ENCODE measurements at regions not wholly inside any gene's neighbourhood (a gene's known extent, or its start where the extent isn't known, plus 50 kb on each side); places are given as distances from the start of the nearest gene placed in this dataset.
"Not testable (repeated sequence)": the region's sequence is repeated elsewhere in the genome, so short reads cannot be mapped to it uniquely, and the experiment has no call there.

DNA sequence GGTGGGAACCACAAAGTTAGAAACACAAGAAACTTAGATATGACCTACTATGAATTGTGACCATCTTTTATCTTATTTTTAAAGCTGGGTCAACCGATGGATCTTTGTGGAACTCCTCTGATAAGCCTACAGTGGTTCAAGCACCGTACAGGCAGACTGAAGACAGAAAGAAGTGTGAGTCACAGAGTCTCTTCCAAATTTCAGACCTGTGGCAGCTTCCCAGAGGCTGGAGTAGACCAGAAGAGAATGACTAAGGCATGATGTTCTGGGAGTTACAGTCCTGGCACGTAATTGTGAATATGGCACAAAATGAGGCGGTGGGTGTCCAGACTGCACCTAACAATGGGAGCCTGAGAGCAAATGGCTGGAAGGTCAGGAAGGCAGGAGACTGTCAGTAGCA, 70.0 kb downstream of the LMO4 start:
- DNase-seq: no peak

DNA sequence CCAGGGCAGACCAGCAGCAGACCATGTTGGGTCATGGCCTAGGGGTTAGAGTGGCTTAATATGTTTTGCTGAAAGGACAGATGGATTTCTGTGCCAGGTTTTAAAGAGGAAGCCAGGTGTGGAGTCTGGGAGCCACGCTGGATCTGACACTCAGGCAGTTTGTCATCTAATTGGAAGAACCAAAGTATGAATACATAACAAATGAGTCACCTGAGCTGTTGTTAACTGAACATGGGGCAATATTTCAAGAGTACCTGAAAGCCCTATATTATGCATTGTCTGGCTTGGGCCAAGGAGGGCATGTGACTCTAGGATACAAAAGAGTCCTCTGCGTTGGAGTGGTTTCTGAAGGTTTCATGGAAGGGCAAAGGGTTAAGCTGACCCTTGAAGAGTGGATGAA, 70.6 kb downstream of the LMO4 start:
- no peak for DNase-seq

DNA sequence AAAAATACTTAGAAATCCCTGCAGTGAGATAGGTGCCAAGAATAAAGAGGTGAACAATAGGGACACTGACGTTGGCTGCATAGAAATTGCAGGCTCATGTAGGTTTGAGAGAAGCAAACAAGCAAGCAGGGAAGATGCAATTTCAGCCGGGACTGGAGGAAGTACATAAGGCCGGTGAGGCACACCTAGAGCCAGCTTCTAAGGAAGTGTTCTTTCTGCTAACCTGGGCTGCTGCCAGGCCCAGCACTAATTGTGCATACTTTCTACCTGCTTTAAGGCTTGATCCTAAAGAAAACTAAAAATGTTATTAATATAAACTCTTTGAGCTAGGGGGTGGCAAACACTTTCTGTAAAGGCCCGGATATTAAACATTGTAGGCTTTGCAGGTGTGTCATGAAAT, 71.0 kb downstream of the LMO4 start:
- no peak for DNase-seq

DNA sequence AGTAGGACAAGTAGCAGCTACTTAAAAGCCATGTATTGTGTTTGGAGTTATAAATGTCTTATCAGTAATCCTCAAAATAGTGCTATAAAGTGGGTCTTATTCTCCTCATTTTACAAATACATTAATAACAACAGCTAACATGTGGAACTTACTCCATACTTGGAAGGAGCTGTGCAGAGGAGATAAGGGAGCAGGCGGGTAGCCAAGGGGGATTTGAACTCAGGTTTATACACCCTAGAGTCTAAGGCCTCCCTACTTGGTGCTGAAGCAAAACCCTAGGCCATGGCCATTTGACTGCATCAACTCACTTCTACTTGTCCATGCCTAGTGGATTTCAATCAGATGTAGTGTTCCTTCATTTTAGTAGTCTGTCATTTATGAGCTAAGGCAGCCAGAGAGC, 72.1 kb downstream of the LMO4 start:
- no peak for DNase-seq

DNA sequence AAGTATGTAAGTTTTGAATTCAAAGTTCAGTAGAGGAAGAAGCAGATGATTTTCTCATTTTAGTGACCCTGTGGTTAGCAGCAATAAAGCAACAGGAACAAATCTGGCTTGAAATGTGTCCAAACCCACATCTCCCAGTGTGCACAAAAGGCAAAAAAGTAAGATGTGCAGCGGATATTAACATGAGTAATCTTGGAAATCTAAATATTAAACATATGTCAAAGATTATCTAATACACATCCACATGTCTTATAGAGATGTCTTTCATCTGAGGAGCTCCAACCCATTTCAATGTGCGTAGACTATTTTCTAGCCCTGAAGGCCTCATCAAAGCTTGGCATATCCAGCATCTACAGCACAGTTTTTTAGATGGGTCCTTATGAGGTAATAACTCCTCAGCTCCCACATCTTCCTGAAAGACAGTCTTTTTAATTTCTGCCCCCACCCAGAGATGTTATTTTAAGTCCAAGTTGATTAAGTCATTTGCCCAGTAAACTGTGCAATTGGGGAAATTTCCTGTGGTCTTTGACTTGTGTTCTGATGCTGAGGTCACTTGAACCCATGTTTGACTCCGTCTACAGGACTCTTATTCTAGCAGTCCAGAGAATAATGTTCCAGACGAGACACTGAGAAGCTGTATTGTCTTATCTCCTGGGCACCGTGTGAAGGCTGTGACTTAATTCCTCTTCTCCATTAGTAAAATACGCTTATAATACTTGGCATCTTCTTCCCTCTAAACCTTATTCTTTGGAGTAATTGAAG, 73.7 kb downstream of the LMO4 start:
- DNase-seq: no peak

DNA sequence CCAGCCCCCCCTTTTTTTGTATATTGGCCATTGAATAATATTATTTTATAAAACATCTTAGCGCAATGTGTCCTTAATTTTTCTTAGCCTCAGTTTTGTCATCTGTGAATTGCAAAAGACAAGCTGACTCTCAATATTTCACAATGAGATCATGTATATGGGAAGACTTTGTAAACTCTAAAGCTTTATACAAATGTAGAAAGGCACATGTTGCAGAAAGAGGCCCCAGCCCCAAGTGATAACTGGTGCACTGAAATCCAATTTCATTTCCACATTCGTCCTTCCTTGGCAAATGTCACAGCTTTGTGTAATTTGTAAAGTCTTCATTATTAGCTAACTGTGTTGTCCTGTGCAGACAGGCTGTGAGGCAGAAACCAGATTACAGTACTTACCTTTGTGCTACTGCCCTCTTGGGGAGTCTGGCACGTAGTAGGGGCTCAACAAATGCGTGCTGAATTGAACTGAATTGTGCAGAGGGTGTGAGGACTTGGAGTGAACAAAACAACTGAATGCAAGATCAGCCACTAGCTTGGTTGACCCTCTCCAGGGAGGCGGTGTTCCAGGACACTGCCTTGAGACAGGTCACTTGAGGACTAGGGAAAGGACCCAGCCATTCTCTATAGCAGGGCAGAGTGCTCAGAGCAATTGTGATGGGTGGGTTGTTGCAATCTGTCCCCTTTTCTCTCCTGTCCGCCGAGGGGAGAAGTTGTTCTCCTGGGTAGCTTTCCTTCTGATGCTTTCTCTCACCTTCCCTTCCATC, 74.6 kb downstream of the LMO4 start:
- no peak for DNase-seq

DNA sequence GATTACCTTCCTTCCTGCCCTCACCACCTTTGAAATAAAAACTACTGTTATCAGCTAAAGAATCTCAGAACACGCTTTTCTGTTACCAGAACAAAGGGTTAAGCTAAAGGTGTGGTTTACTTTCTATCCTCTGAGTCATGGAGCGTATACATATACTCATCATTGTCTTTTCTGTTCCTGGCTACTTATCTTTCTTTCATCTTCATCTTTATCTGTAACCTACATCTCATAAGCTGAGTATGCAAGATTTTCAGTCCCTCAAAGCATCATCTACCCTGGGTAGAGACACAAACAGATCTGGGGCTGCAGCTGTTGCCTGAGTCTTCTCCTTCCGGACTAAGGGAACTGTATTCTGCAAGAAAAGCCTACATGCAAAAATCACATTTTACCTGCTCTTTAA, 75.6 kb downstream of the LMO4 start:
- no peak for DNase-seq

DNA sequence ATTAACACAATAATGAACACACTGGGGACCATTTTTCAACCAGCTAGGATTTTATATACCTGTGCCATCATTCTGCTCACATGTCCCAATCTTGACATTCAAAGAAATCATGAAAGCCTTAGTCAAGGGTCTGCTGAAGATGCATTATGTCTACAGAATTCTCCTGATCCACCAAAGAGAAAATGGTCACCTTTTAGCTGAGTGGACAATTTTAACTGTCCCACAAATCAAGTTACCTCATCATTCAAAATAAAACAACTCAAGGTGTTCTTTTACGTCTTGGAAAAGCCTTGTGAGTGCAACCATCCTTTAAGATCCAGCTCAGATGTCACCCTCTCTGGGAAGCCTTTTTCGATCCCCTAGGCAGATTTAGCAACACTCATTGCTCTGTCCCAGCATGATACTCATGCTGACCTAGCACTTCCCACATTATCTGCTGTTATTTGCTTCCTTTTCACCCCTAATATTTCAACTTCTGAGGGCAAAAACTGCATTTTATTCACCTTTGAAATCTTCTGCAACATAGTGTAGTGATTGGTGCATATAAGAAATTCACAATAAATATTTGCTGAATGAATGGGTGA, 80.1 kb downstream of the LMO4 start:
- DNase-seq: no peak

DNA sequence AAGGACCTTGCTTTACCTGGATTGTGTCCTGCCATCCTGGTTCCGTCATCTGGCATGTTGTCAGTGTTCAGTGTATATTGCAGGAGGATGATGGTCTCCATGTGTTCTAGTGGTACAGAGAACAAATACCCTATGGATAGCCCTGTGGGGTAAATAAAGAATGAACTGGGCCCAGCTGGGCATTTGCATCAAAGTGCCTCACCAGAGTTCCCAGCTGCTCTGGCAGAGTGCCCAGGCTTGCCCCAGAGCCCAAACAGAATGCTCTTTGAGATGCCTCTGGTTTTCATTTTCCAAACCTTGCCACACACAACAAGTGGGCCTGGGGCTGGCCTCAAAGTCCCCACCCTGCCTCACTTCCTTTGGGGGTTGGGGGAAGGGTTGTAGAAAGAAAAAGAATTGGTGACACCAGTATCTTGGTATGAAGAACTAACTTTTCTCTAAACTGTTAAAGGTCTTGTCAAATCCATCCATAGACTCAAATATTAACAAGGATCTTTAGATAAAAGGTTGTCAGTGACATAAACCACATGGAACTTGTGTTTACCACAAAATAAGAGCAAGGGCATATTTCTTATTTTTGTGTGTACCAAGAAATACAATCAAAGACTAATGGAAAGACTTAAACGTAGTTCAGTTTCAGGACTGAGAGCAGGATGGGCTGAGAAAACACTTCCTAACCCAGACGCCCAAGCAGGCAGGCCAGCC, 82.2 kb downstream of the LMO4 start:
- DNase-seq: no peak

DNA sequence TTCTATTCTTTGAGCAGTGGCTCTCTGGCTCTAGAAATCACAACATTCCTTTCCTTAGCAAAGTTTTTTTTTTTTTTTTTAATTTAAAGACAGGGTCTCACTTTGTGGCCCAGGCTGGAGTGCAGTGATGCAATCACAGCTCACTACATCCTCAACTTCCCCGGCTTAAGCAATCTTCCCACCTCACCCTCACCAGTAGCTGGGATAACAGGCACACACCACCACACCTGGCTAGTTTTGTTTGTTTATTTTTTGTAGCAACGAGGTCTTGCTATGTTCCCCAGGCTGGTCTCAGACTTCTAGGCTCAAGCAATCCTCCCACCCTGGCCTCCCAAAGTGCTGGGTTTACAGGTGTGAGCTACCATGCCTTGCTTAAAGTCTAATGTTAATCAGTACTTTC, 85.2 kb downstream of the LMO4 start:
- not testable (repeated sequence) for DNase-seq

DNA sequence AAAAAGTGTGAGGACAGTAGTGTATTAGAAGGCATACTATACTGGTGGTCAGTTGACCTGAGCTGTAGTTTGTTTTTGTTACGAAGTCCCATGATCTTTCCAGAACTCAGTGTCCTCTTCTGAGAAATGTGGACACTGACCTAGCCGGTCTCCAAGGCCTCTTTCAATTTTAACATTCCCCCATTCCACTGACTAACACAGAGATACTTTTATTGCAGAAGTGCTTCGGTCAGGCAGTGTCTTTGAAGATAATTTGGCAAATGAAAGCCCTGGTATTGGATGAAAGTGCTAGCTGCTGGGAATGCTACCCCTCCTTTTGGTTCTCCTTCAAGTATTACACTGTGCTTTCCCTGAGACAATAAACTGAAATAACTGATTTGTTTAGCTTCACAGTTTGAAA, 89.4 kb downstream of the LMO4 start:
- DNase-seq: no peak

DNA sequence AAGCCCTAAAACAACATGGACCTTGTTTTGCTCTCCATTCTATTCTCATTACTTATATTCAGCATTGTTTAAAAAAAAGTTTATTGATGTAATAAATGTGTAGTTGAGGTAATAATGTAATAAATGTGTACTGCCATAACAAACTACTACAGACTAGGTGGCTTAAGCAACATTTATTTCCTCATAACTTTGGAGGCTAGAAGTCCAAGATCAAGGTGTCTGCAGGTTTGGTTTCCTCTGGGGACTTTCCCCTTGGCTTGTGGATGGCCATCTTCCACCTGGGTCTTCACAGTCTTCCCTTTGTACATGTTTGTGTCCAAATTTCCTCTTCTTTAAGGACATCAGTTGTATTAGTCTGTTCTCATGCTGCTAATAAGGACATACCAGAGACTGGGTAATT, 93.1 kb downstream of the LMO4 start:
- DNase-seq: no peak

DNA sequence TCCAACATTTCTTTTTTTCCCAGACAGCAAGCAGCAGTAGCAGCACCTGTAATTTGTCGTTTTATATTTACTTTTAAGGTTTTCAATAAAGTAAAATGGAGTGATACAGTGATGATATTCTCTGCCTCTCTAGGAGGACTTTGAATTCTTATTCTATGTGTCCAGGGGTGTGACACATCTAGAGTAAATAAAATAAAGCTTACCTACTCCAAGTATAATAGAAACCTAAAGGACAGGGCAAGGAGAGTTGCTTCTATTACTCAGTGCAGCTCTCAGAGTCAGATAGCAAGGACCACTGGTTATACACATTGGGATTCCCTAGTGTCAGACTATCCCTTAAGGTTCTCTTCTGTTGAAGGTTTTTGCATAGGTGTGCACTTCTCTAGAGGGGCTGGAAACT, 95.9 kb downstream of the LMO4 start:
- DNase-seq: no peak

DNA sequence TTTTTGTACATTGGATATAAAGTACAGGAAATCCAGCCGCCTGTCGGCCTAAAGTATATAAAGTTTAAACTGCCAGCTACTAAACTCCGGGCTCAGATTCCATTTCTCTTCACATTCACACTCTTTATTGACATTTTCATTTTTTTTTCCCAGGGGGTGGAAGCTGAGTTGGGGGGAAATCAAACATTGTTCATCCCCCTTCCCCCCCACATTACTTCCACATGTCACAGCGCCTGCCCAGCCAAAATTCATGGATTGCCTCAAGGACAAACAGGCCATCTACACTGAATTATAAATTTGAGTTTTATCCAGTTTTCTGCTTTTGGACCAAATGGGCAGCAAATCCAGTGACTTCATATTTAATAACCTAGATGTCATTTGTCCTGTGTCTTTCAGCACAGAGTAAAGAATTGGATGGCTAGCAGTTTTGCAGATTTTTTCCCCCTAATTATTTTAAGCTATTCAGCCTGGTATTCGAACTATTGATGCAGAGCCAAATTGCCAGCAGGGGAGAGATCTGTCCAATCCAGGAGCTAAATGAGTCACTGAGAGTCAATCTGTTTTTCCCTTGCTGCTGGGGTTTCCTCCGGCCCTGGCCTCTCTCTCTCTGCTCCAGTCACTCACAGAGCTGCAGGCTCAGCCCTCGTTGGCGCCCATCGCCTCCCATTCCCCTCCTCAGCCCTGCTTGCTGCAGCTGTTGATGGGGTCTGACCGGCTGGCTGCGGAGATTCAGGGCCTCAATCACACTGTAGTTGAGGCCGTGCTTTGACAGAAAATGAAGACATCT, 98.0 kb downstream of the LMO4 start:
- DNase-seq: no peak

DNA sequence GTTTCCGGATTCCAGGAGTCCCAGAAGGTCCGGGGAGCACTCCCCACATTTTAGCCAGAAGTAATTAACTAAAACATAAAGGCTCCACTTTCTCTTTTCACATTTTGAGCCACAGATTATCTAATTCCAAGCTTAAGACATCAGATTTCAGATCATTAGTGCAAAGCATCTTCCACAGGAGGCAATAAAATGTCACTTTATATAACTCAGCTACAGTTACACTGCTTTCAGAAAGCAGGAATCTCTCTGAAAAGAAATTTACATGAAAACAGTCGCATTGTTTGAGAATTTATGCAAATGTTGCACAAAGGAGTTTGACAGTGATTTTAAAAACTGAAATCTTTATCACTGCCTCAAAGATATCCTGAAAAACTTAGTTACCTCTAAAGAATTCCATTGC, 99.7 kb downstream of the LMO4 start:
- no peak for DNase-seq

DNA sequence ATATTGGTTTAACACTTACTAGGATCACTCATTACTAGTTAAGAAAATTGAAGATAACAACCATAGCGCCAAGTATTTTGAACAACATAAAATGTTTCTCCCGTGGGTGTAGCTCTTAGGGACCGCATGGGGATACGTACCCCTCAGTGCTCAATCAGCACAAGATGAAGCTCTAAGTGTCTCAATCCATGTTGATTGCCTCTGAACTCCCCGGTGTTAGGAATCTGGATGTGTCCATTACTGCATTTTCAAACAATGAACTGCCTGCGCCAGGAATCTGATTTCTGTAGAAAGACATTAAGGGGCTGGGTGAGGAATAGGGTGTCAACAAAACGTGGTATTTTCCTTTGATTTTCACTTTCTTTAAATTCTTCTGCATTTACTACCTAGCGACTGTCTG, 100.2 kb downstream of the LMO4 start:
- no peak for DNase-seq

DNA sequence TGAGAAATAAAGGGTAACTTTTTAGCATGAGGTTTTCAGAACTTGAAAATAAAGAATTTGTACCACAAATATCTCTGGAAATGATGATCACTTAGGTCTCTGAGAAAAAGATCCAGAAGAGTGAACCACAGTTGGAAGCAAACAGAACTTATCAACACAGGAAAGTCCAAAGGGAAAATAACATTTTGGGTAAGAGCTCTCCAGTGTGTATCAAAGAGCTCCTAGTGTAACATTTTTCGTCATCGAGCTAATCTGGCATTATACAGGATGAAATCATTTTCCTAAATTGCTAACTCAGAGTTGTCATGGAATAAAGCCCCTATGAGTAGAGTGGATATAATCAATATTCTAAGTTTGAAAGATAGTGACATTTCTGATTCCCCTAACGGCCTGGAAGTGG, 104.0 kb downstream of the LMO4 start:
- DNase-seq: no peak

DNA sequence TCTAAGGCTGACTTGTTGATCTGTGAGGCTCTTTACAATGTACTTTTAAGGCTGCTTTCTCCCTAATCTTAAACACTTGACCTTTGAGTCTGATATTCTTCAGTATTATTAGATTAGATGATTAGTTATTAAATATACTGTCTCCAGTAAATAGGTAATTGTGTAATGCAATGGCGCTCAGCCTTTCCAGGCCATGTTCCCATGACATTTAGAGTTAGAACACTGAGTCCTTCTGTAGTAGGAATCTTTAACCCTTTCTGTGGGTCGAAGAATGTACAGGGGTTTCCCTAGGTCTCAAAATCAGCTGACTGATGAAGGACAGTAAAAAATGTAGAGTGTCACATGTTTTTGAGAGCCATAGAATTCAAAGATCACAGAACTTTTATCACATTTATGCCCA, 104.4 kb downstream of the LMO4 start:
- not testable (repeated sequence) for DNase-seq

DNA sequence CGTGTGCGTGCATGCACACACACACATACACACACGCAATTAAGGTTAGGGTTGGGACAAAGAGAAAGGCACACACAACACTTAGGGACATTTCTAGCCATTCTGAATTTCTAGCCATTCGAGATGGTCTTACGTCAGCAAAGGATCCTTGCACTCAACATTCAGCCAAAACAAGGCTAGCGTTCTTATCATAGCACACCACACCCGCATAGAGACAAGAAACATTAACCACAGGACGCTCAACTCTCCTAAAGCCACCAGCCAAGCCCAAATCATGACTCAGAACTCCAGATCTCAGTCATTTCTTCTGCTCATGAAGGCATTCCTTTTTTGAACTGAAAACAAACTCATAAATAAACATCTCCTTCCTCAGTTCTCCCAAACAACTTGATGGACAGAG, 106.8 kb downstream of the LMO4 start:
- DNase-seq: no peak

DNA sequence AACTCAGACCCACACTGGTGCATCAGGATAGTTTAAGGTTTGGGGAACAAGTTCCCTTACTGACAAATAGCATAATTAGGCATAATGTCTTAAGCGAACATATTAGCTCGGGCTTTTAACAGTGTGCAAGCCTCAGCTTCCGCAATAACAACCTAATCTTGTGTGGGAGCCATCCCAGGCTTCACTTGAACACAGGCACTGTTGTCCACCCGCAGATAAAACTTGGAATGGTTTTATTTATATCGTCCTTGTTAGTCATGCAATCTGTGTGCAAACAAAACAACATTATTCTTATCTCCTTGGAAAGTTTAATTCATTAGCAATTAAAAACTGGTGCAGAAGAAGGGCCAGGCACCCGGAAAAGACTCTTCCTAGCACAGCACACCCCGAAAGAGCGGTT, 107.4 kb downstream of the LMO4 start:
- not testable (repeated sequence) for DNase-seq

DNA sequence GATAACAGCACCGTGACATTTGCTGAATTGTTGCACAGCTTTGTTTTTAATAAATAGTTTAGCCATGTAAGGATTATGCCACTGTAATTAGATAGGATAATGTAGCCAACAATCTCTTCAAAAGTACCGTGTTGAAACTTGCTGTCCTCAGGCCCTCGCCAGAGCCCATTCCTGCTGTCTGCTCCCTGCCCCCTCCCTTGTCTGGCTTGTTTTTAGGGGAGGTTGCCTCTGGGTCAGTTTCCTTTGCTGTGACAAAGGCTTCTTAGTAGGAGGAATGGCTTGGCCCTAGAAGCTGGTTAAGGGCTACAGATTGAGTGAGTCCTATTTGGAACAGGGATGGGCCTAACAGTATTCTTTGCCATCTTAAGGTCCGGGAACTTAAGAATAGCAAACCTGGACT, 107.9 kb downstream of the LMO4 start:
- no peak for DNase-seq

DNA sequence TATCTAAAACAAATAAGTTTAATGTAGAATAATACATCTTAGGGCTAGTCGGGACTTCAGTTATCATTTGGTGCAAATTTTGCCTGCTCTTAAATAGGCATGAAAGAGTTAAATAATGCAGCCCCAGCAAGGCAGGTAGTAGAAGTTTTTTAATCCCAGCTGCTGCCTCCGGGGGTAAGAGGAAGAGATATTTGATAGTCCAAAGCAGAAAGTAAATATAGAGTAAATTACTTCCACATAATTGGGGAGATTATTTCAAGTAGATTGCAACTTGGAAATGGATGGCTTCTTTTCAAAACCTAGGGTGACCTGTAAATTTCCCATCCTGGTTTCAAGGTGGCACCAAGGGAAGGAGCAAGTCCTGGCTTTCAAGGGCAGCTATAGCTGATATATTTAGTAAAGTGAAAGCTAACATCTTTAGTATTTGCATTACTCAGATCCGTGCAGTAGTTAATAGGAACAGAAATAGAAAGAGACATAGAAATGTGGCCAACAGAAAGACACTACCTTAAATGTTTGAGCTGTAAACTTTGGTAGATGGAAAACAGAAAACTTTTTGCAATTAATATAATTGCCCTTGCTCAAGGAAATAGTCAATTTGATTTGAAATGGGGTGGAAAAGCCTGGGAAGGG, 109.1 kb downstream of the LMO4 start:
- no peak for DNase-seq

All from activated T-cell treated with anti-CD3 and anti-CD28 coated beads for 4 hours (primary cell).